ENCODE measurements at regions not wholly inside any gene's neighbourhood (a gene's known extent, or its start where the extent isn't known, plus 50 kb on each side); places are given as distances from the start of the nearest gene placed in this dataset.

GRCh38 chr6:11833626-11834592, 55.3 kb upstream of the ADTRP start:
- H3K9me1 ChIP-seq (ENCODE audit: control insufficient read depth, insufficient read depth, low read length): no peaks in the 10 kb centered on the region
- FAIRE-seq (peak; percentile 87), DNase-seq (ENCODE audit: extremely low read depth in 1 of 4, low spot score in 3 of 4) (peak; percentile 28 to 90 (median 58)), ATAC-seq (peak; percentile 91)
- no peaks in the 10 kb centered on the region for H3K79me2 ChIP-seq (ENCODE audit: control insufficient read depth, insufficient read depth, low read length)
- whole genome bisulfite sequencing (ENCODE audit: insufficient coverage, low coverage, missing lambda C conversion rate): 11% methylated on average over 11 of the region's 11 CpGs
- no peaks in the 10 kb centered on the region for H3K27me3 ChIP-seq (ENCODE audit: control insufficient read depth in 2 of 2, insufficient read depth in 2 of 2, low read length in 2 of 2)
- H3K36me3 ChIP-seq (ENCODE audit: control insufficient read depth, insufficient read depth, low read length): no peaks in the 10 kb centered on the region
- ChIA-PET CTCF (ENCODE audit: low intra/inter-chr PET ratio) (no interaction called here), POLR2A (interaction anchor here (0.5 to 1.2 kb wide), 3 partner anchors 16 to 945 kb away, joined by 3 to 7 read pairs (median 4); no protein-coding TSS in a partner anchor)
- H3K4me1 ChIP-seq (replicated peaks in 1 of 2; ENCODE audit: control insufficient read depth in 2 of 2, insufficient read depth in 2 of 2, low read length in 2 of 2): peaks cover 14 to 33% of the 10 kb centered on the region in 2 experiments; a peak in 4 of 5 replicates
- H3K9me3 ChIP-seq (replicated peaks; ENCODE audit: control insufficient read depth, insufficient read depth, low read depth, low read length): peaks cover 9% of the 10 kb centered on the region
- peak overlapping the region; percentile 88 for H2AFZ ChIP-seq (ENCODE audit: low read depth, low read length)
- intact Hi-C loops (cut with micrococcal nuclease) (loop anchor here (1.0 to 5.0 kb wide), 3 partner anchors 98 to 241 kb away; no protein-coding TSS in a partner anchor), in situ Hi-C loops (cut with MboI) (no loop called here)
- no TSS peak for BruUV-seq (replicated peaks)
- no peaks in the 10 kb centered on the region for H4K20me1 ChIP-seq (replicated peaks; ENCODE audit: control insufficient read depth, insufficient read depth, low read length)
- H3K27ac ChIP-seq (ENCODE audit: extremely low read depth, low read depth, low read length): peak overlapping the region; percentile 74
- H3K4me2 ChIP-seq (ENCODE audit: insufficient read depth, low read length): peak overlapping the region; percentile 78
- H3K9ac ChIP-seq (ENCODE audit: insufficient read depth in 1 of 2, low read depth in 2 of 2, low read length in 2 of 2): peak overlapping the region in 1 of 2 experiments; percentile 54; a peak in 2 of 4 replicates
- peak overlapping the region; percentile 6; the same call in 1 of the 2 replicates for H3K4me3 ChIP-seq
- peak; percentile 81 for TF ChIP-seq NFIC (IDR thresholded peaks at IDR 0.05)
- peak; percentile 81 to 83 for TF ChIP-seq FOXK2 (conservative IDR thresholded peaks at IDR 0.05 in 1 of 2, IDR thresholded peaks at IDR 0.05 in 1 of 2; ENCODE audit: low read depth in 2 of 2)
- TF ChIP-seq NCOR1 (IDR thresholded peaks at IDR 0.05): peak; percentile 90
- peak; percentile 98 for TF ChIP-seq MEIS2 (IDR thresholded peaks at IDR 0.05; ENCODE audit: partially characterized antibody)
- no peak for TF ChIP-seq AFF4 (CRISPR knock-in tag; IDR thresholded peaks at IDR 0.05)
- TF ChIP-seq SMAD2 (IDR thresholded peaks at IDR 0.05; ENCODE audit: low read depth, low read length): no peak
- TF ChIP-seq SMARCE1 (IDR thresholded peaks at IDR 0.05): peak; percentile 82; the same call in 1 of the 2 replicates
- TF ChIP-seq GTF3C2 (IDR thresholded peaks at IDR 0.05; ENCODE audit: borderline replicate concordance, extremely low read depth, insufficient read length): no peak
- TF ChIP-seq HDGF (IDR thresholded peaks at IDR 0.05): 0 out of 2 replicates have a peak, but pooled peaks have one; percentile 62
- TF ChIP-seq DACH1 (IDR thresholded peaks at IDR 0.05; ENCODE audit: partially characterized antibody): peak; percentile 73
- no peak for TF ChIP-seq RB1 (IDR thresholded peaks at IDR 0.05; ENCODE audit: low read depth)
- TF ChIP-seq NBN (IDR thresholded peaks at IDR 0.05; ENCODE audit: low read depth): peak; percentile 76
- peak; percentile 95 to 96 for TF ChIP-seq KDM1A (IDR thresholded peaks at IDR 0.05)
- no peak for TF ChIP-seq ZNF589 (CRISPR knock-in tag; IDR thresholded peaks at IDR 0.05; ENCODE audit: low read depth)
- TF ChIP-seq ZNF644 (tag; IDR thresholded peaks at IDR 0.05; ENCODE audit: low read depth): no peak

All from K562 (cell line).